ENCODE measurements at regions not wholly inside any gene's neighbourhood (a gene's known extent, or its start where the extent isn't known, plus 50 kb on each side); places are given as distances from the start of the nearest gene placed in this dataset.

DNA sequence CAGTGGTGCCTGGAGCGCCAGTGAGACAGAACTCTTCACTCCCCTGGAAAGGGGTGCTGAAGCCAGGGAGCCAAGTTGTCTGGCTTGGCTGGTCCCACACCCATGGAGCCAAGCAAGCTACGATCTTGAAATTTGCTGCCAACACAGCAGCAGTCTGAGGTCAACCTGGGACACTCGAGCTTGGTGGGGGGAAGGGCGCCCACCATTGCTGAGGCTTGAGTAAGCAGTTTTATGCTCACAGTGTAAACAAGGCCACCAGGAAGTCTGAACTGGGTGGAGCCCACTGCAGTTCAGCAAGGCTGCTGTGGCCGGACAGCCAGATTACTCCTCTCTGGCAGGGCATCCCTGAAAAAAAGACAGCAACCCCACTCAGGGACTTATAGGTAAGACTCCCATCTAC lies 149.5 kb downstream of the EDA2R start (continued):
- TF ChIP-seq, protein P1, sequence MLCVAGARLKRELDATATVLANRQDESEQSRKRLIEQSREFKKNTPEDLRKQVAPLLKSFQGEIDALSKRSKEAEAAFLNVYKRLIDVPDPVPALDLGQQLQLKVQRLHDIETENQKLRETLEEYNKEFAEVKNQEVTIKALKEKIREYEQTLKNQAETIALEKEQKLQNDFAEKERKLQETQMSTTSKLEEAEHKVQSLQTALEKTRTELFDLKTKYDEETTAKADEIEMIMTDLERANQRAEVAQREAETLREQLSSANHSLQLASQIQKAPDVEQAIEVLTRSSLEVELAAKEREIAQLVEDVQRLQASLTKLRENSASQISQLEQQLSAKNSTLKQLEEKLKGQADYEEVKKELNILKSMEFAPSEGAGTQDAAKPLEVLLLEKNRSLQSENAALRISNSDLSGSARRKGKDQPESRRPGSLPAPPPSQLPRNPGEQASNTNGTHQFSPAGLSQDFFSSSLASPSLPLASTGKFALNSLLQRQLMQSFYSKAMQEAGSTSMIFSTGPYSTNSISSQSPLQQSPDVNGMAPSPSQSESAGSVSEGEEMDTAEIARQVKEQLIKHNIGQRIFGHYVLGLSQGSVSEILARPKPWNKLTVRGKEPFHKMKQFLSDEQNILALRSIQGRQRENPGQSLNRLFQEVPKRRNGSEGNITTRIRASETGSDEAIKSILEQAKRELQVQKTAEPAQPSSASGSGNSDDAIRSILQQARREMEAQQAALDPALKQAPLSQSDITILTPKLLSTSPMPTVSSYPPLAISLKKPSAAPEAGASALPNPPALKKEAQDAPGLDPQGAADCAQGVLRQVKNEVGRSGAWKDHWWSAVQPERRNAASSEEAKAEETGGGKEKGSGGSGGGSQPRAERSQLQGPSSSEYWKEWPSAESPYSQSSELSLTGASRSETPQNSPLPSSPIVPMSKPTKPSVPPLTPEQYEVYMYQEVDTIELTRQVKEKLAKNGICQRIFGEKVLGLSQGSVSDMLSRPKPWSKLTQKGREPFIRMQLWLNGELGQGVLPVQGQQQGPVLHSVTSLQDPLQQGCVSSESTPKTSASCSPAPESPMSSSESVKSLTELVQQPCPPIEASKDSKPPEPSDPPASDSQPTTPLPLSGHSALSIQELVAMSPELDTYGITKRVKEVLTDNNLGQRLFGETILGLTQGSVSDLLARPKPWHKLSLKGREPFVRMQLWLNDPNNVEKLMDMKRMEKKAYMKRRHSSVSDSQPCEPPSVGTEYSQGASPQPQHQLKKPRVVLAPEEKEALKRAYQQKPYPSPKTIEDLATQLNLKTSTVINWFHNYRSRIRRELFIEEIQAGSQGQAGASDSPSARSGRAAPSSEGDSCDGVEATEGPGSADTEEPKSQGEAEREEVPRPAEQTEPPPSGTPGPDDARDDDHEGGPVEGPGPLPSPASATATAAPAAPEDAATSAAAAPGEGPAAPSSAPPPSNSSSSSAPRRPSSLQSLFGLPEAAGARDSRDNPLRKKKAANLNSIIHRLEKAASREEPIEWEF (IDR thresholded peaks at IDR 0.05; ENCODE audit: insufficient replicate concordance, low read depth, low read length): no peak
- TF ChIP-seq POLR2A (IDR thresholded peaks at IDR 0.05; ENCODE audit: low read depth, low read length): no peak
